OCI-LY7 (cell line): ENCODE measurements at regions not wholly inside any gene's neighbourhood (a gene's known extent, or its start where the extent isn't known, plus 50 kb on each side); places are given as distances from the start of the nearest gene placed in this dataset.

Experiments
- BruUV-seq: library from RNA; stranded (reverse); fragments of 400-500 nt; replicated peaks from 2 replicates; lab custom pipeline; 2021; lab: Mats Ljungman, UMichigan
- CTCF ChIA-PET: fragments of 300-600 bp; sonication (Branson Sonifier 250); formaldehyde crosslinking; loops from one replicate; lab custom pipeline; 2022; ENCODE audit warnings: antibody characterized with exemption; ENCODE audit not compliant: unreplicated experiment; lab: Charles Lee
- POLR2A ChIA-PET: fragments of 300-600 bp; sonication (Branson Sonifier 250); formaldehyde crosslinking; loops from one replicate; lab custom pipeline; 2022; ENCODE audit warnings: antibody characterized with exemption; lab: Charles Lee
- DNase-seq: peaks from one replicate; pipeline ENCODE4 v3.0.0-alpha.2; 2015; ENCODE audit warnings: low spot score
- H2AFZ ChIP-seq: fragments of 200-600 bp; sonication (generic), shearing (Covaris generic); 2 replicates; pipeline ENCODE4 v1.6.1; 2014; ENCODE audit warnings: mild to moderate bottlenecking, antibody characterized with exemption, low read length, moderate library complexity
- H3K27ac ChIP-seq: fragments of 200-600 bp; sonication (generic); 2 replicates; pipeline ENCODE4 v1.5.1; 2014; ENCODE audit warnings: mixed run types, low read depth, mild to moderate bottlenecking, moderate library complexity, low read length, inconsistent platforms; ENCODE audit not compliant: poor library complexity, severe bottlenecking
- H3K36me3 ChIP-seq: fragments of 200-600 bp; sonication (generic); 2 replicates; pipeline ENCODE4 v1.6.1; 2014; ENCODE audit warnings: mild to moderate bottlenecking, antibody characterized with exemption, low read length, moderate library complexity, mixed read lengths; ENCODE audit not compliant: insufficient read depth
- H3K4me1 ChIP-seq: fragments of 200-600 bp; sonication (generic); 2 replicates; pipeline ENCODE4 v1.5.1; 2014; ENCODE audit warnings: mild to moderate bottlenecking, low read length; ENCODE audit not compliant: insufficient read depth, poor library complexity, severe bottlenecking
- H3K4me2 ChIP-seq: fragments of 200-600 bp; sonication (generic); 2 replicates; pipeline ENCODE4 v1.6.1; 2014; ENCODE audit warnings: mild to moderate bottlenecking, low read length
- H3K4me3 ChIP-seq: fragments of 200-600 bp; sonication (generic); 2 replicates; pipeline ENCODE4 v1.5.1; 2014; ENCODE audit warnings: mild to moderate bottlenecking, low read depth, low read length; ENCODE audit not compliant: poor library complexity, severe bottlenecking
- H3K79me2 ChIP-seq: fragments of 200-600 bp; sonication (generic); 2 replicates; pipeline ENCODE4 v1.6.1; 2016; ENCODE audit warnings: low read depth, mild to moderate bottlenecking, low read length, moderate library complexity, mixed read lengths; ENCODE audit not compliant: insufficient read depth
- H3K9me2 ChIP-seq: fragments of 200-600 bp; sonication (generic); 2 replicates; pipeline ENCODE4 v1.6.1; 2016; ENCODE audit warnings: mild to moderate bottlenecking, low read length, mixed read lengths; ENCODE audit not compliant: insufficient read depth
- H3K9me3 ChIP-seq: fragments of 200-600 bp; sonication (generic); 2 replicates; pipeline ENCODE4 v1.6.1; 2014; ENCODE audit warnings: mild to moderate bottlenecking, mixed run types, low read length, mixed read lengths
- H4K20me1 ChIP-seq: fragments of 200-600 bp; sonication (generic); 2 replicates; pipeline ENCODE4 v1.6.1; 2014; ENCODE audit warnings: mild to moderate bottlenecking, antibody characterized with exemption, low read length, moderate library complexity, mixed read lengths; ENCODE audit not compliant: insufficient read depth
- CTCF ChIP-seq: fragments of 200-600 bp; sonication (generic); conservative IDR thresholded peaks from 2 replicates; pipeline ENCODE4 v1.5.1; 2014; ENCODE audit warnings: mild to moderate bottlenecking, antibody characterized with exemption, low read length, moderate library complexity, mixed read lengths
- EZH2phosphoT487 ChIP-seq: fragments of 200-600 bp; sonication (generic); IDR thresholded peaks from 2 replicates; pipeline ENCODE4 v1.6.1; 2018; ENCODE audit warnings: low read depth, borderline replicate concordance, mild to moderate bottlenecking, mixed run types, antibody characterized with exemption, low read length, moderate library complexity, mixed read lengths
- intact Hi-C: fragments of 100-400 bp; cut with micrococcal nuclease; formaldehyde crosslinking; loops from one replicate; pipeline ENCODE4 v1.10.0; 2022; ENCODE audit not compliant: unreplicated experiment

DNA sequence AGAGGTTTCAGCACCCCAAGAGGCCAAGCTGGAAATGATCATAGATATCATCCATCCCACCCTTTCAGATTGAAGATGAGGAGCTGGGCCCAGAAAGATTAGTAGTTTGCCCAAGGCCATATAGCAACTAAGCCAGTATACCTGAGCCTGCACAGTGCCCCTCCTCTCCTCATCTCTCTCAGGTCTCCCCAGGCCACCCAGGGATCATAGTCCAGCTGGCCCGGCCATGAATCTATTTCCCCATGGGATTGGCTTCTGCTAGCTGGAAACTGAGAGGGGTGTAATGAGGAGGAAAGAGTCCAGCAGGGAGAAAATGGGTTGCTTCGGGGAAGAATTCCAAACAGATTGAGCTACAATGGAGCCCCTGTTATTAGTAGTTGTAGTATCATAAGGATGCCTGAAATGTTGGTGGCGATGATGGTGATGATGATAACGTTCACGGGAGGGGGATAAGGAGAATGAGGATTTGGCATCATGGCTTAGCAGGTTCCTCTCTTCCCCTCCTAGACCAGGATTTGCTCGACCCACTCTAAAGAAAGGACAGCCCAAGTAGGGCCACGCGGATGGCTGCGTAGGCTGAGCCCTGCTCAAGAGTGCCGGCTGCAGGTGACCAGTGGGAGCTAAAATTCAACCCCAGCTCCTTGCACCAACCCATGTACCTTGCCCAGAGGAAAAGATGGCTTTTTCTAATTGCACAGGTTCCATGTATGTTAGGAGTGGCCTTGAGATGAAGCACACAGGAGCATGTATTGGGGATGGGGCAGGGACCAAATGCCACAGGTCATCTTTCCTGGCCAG lies 117.8 kb upstream of the PJA1 start:
- CTCF ChIA-PET, result no interaction called here
- TF ChIP-seq EZH2phosphoT487, result no peak
- TF ChIP-seq CTCF, result no peak
- no peak overlapping the region for H2AFZ ChIP-seq
- POLR2A ChIA-PET, result no interaction called here
- H3K9me3 ChIP-seq, result no peaks in the 10 kb centered on the region
- H3K4me3 ChIP-seq, result no peak overlapping the region
- H3K9me2 ChIP-seq, result no peaks in the 10 kb centered on the region
- H3K4me2 ChIP-seq, result no peak overlapping the region
- no peak for DNase-seq
- no peaks in the 10 kb centered on the region for H3K79me2 ChIP-seq
- H3K36me3 ChIP-seq, result no peaks in the 10 kb centered on the region
- no TSS peak for BruUV-seq
- H3K27ac ChIP-seq, result no peak overlapping the region
- H4K20me1 ChIP-seq, result no peaks in the 10 kb centered on the region
- intact Hi-C loops, result no loop called here
- no peaks in the 10 kb centered on the region for H3K4me1 ChIP-seq

DNA sequence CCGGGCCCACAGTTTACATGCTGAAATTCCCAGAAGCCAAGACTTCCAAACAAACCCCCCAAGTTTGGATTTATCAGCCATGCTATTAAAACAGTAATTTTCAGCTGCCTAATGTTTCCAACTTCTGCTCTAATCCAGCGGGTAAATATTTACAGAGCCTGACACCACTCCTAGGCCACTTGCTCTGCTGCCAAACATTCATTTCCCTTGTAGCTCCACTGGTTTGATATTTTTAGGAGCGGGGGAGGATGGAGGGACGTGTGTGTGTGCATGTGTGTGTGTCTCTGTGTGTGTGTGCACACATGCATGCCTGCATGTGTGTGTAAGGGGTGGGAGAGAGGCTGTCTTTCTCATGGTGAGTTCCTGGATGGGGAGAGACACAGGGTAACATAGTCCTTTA lies 115.7 kb upstream of the PJA1 start:
- Histone ChIP-seq H3K4me2 (no peak overlapping the region), H2AFZ (no peak overlapping the region), H4K20me1 (no peaks in the 10 kb centered on the region), H3K4me3 (no peak overlapping the region), H3K9me2 (no peaks in the 10 kb centered on the region), H3K36me3 (no peaks in the 10 kb centered on the region), H3K9me3 (no peaks in the 10 kb centered on the region), H3K79me2 (no peaks in the 10 kb centered on the region), H3K27ac (no peak overlapping the region), H3K4me1 (no peaks in the 10 kb centered on the region)
- TF ChIP-seq EZH2phosphoT487 (no peak), CTCF (no peak)
- ChIA-PET CTCF (no interaction called here), POLR2A (no interaction called here)
- DNase-seq, result no peak
- intact Hi-C loops, result no loop called here
- BruUV-seq, result no TSS peak

DNA sequence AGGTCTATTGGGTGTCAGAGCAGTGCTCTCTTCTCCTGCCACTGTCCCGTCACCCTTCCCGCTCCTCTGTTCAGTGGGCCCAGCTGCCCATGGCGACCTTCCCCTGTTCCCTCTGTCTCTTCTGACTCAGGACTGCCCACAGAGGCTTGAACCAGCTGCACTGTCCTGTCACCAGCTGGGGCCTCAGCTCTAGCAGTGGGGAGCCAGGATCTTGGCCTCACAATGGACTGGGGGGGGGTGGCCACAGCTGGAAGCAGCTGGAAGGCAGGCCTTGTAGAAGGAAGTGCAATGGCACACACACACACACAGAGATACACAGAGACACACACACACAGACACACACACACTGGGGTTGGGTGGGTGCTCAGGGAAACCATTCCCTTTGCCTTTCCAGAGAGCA lies 114.0 kb upstream of the PJA1 start:
- Histone ChIP-seq H3K9me3 (no peaks in the 10 kb centered on the region), H3K79me2 (no peaks in the 10 kb centered on the region), H3K27ac (no peak overlapping the region), H3K9me2 (no peaks in the 10 kb centered on the region), H3K4me1 (no peaks in the 10 kb centered on the region), H3K4me3 (no peak overlapping the region), H4K20me1 (no peaks in the 10 kb centered on the region), H2AFZ (no peak overlapping the region), H3K4me2 (no peak overlapping the region), H3K36me3 (no peaks in the 10 kb centered on the region)
- CTCF ChIA-PET, result no interaction called here
- intact Hi-C loops, result no loop called here
- TF ChIP-seq EZH2phosphoT487 (no peak), CTCF (no peak)
- POLR2A ChIA-PET, result interaction anchor here (0.6 kb wide), 1 partner anchor 12 kb away, joined by 3 read pairs; no protein-coding TSS in a partner anchor
- BruUV-seq, result no TSS peak
- no peak for DNase-seq
